MM.1S (cell line): ENCODE measurements at regions not wholly inside any gene's neighbourhood (a gene's known extent, or its start where the extent isn't known, plus 50 kb on each side); places are given as distances from the start of the nearest gene placed in this dataset.
A peak's percentile ranks its signal among the peaks of the same experiment; 100 is the strongest.

Experiments
- DNase-seq: peaks from one replicate; pipeline ENCODE4 v3.0.0-alpha.2; 2015
- H2AFZ ChIP-seq: fragments of 300-600 bp; sonication (generic); 2 replicates; pipeline ENCODE4 v1.6.0; 2016; ENCODE audit warnings: antibody characterized with exemption, low read length
- H3F3A ChIP-seq: fragments of 300-600 bp; sonication (generic); 2 replicates; pipeline ENCODE4 v1.6.1; 2016; ENCODE audit warnings: mild to moderate bottlenecking, antibody characterized with exemption, low read length, moderate library complexity, mixed read lengths; ENCODE audit not compliant: insufficient read depth
- H3K27ac ChIP-seq: fragments of 300-600 bp; sonication (generic); 2 replicates; pipeline ENCODE4 v1.5.1; 2016; ENCODE audit warnings: mild to moderate bottlenecking, low read length
- H3K27me3 ChIP-seq: fragments of 300-600 bp; sonication (generic); replicated peaks from 2 replicates; pipeline ENCODE4 v1.6.0; 2016; ENCODE audit warnings: low read length; ENCODE audit not compliant: insufficient read depth
- H3K36me3 ChIP-seq: fragments of 300-600 bp; sonication (generic); replicated peaks from 2 replicates; pipeline ENCODE4 v1.6.1; 2016; ENCODE audit warnings: mild to moderate bottlenecking, low read length, mixed read lengths; ENCODE audit not compliant: insufficient read depth
- H3K4me1 ChIP-seq: fragments of 300-600 bp; sonication (generic); 2 replicates; pipeline ENCODE4 v1.6.1; 2016; ENCODE audit warnings: low read length, mixed read lengths
- H3K4me2 ChIP-seq: fragments of 300-600 bp; sonication (generic); 2 replicates; pipeline ENCODE4 v1.6.0; 2016; ENCODE audit warnings: low read depth, low read length
- H3K4me3 ChIP-seq: fragments of 300-600 bp; sonication (generic); 2 replicates; pipeline ENCODE4 v1.5.1; 2016; ENCODE audit warnings: low read length, mixed read lengths
- H3K79me2 ChIP-seq: fragments of 300-600 bp; sonication (generic); 2 replicates; pipeline ENCODE4 v1.6.1; 2016; ENCODE audit warnings: mixed run types, low read length, mixed read lengths
- H3K9ac ChIP-seq: fragments of 300-600 bp; sonication (generic); 2 replicates; pipeline ENCODE4 v1.6.1; 2016; ENCODE audit warnings: low read length, mixed read lengths
- H3K9me2 ChIP-seq: fragments of 300-600 bp; sonication (generic); replicated peaks from 2 replicates; pipeline ENCODE4 v1.6.1; 2016; ENCODE audit warnings: mild to moderate bottlenecking, low read length, mixed read lengths; ENCODE audit not compliant: insufficient read depth
- H3K9me3 ChIP-seq: fragments of 300-600 bp; sonication (generic); replicated peaks from 2 replicates; pipeline ENCODE4 v1.6.1; 2016; ENCODE audit warnings: mild to moderate bottlenecking, low read length, mixed read lengths; ENCODE audit not compliant: insufficient read depth
- H4K20me1 ChIP-seq: fragments of 300-600 bp; sonication (generic); 2 replicates; pipeline ENCODE4 v1.6.1; 2016; ENCODE audit warnings: mild to moderate bottlenecking, low read length, moderate library complexity, mixed read lengths; ENCODE audit not compliant: insufficient read depth
- CTCF ChIP-seq: fragments of 300-600 bp; sonication (generic); IDR thresholded peaks from 2 replicates; pipeline ENCODE4 v1.5.1; 2016; ENCODE audit warnings: antibody characterized with exemption, low read length, mixed read lengths
- EZH2 ChIP-seq: fragments of 300-600 bp; sonication (generic); optimal IDR thresholded peaks from 2 replicates; pipeline ENCODE3; 2017; ENCODE audit warnings: low read depth, mild to moderate bottlenecking, antibody characterized with exemption, low read length, mixed read lengths
- EZH2phosphoT487 ChIP-seq: fragments of 300-600 bp; sonication (generic); IDR thresholded peaks from 2 replicates; pipeline ENCODE4 v1.6.1; 2018; ENCODE audit warnings: antibody characterized with exemption, low read length

GRCh38 chr14:56487761-56488160 is 91.8 kb upstream of the TMEM260 start:
- Histone ChIP-seq H3K36me3 (no peaks in the 10 kb centered on the region), H3K27ac (no peak overlapping the region), H3K4me2 (no peak overlapping the region), H3K9me3 (no peaks in the 10 kb centered on the region), H4K20me1 (no peaks in the 10 kb centered on the region), H3K4me1 (no peaks in the 10 kb centered on the region), H3K9ac (no peak overlapping the region), H3K9me2 (no peaks in the 10 kb centered on the region), H3K4me3 (no peak overlapping the region), H3K79me2 (no peaks in the 10 kb centered on the region), H2AFZ (no peak overlapping the region), H3K27me3 (no peaks in the 10 kb centered on the region), H3F3A (no peaks in the 10 kb centered on the region)
- DNase-seq, result no peak
- no peak for TF ChIP-seq CTCF
- no peak for TF ChIP-seq EZH2phosphoT487
- no peak for TF ChIP-seq EZH2

- Histone ChIP-seq H3K4me3 (no peak overlapping the region), H3K9me3 (no peaks in the 10 kb centered on the region), H3K27ac (no peak overlapping the region), H3F3A (no peaks in the 10 kb centered on the region), H3K9ac (no peak overlapping the region), H3K4me1 (no peaks in the 10 kb centered on the region), H3K27me3 (no peaks in the 10 kb centered on the region), H3K9me2 (no peaks in the 10 kb centered on the region), H3K36me3 (no peaks in the 10 kb centered on the region), H3K4me2 (no peak overlapping the region), H4K20me1 (no peaks in the 10 kb centered on the region), H2AFZ (no peak overlapping the region), H3K79me2 (no peaks in the 10 kb centered on the region)
- no peak for TF ChIP-seq CTCF
- no peak for TF ChIP-seq EZH2
- TF ChIP-seq EZH2phosphoT487, result no peak
- no peak for DNase-seq
These were observed 91.3 kb upstream of the TMEM260 start for GRCh38 chr14:56488306-56488705.

GRCh38 chr14:56490379-56490778 is 89.2 kb upstream of the TMEM260 start:
- Histone ChIP-seq H3K36me3 (no peaks in the 10 kb centered on the region), H3K9ac (no peak overlapping the region), H4K20me1 (no peaks in the 10 kb centered on the region), H3F3A (no peaks in the 10 kb centered on the region), H3K9me2 (no peaks in the 10 kb centered on the region), H3K4me2 (no peak overlapping the region), H3K9me3 (no peaks in the 10 kb centered on the region), H2AFZ (no peak overlapping the region), H3K79me2 (no peaks in the 10 kb centered on the region), H3K27me3 (no peaks in the 10 kb centered on the region), H3K27ac (no peak overlapping the region), H3K4me1 (no peaks in the 10 kb centered on the region), H3K4me3 (no peak overlapping the region)
- peak; percentile 31 for DNase-seq
- TF ChIP-seq EZH2 (no peak), CTCF (peak; percentile 39), EZH2phosphoT487 (no peak)
